Panc1 (cell line): ENCODE measurements at regions not wholly inside any gene's neighbourhood (a gene's known extent, or its start where the extent isn't known, plus 50 kb on each side); places are given as distances from the start of the nearest gene placed in this dataset.

Source experiments
- ATAC-seq: fragments of 200-7000 bp; cut with Tn5 transposase; 2 replicates; pipeline ENCODE4 v1.9.1; 2020; ENCODE audit warnings: mild to moderate bottlenecking, moderate library complexity
- BruUV-seq: library from RNA; stranded (reverse); fragments of 400-500 nt; replicated peaks from 2 replicates; lab custom pipeline; 2021; lab: Mats Ljungman, UMichigan
- CTCF ChIA-PET: fragments of 300-600 bp; sonication (Branson Sonifier 250); formaldehyde crosslinking; loops from one replicate; lab custom pipeline; 2022; ENCODE audit warnings: antibody characterized with exemption; lab: Charles Lee
- POLR2A ChIA-PET: fragments of 300-600 bp; sonication (Branson Sonifier 250); formaldehyde crosslinking; loops from one replicate; lab custom pipeline; 2022; ENCODE audit warnings: antibody characterized with exemption; lab: Charles Lee
- DNase-seq: peaks from one replicate; pipeline ENCODE4 v3.0.0-alpha.2; 2010; ENCODE audit warnings: low read depth, low spot score
- H3K27ac ChIP-seq: 2 replicates; pipeline ENCODE4 v1.5.1; 2011; ENCODE audit warnings: mild to moderate bottlenecking, low read length, inconsistent platforms
- H3K27me3 ChIP-seq: fragments of 200-500 bp; sonication (Bioruptor generic); 2 replicates; pipeline ENCODE4 v1.6.0; 2014; ENCODE audit warnings: low read length, inconsistent platforms; ENCODE audit not compliant: control insufficient read depth, insufficient read depth
- H3K36me3 ChIP-seq: fragments of 200-500 bp; sonication (Bioruptor generic); 2 replicates; pipeline ENCODE4 v1.5.1; 2014; ENCODE audit warnings: inconsistent platforms, mild to moderate bottlenecking, low read length, moderate library complexity; ENCODE audit not compliant: control insufficient read depth, insufficient read depth
- H3K4me1 ChIP-seq: 2 replicates; pipeline ENCODE4 v1.5.1; 2011; ENCODE audit warnings: inconsistent platforms, mild to moderate bottlenecking, low read length, moderate library complexity; ENCODE audit not compliant: control insufficient read depth, insufficient read depth
- H3K4me3 ChIP-seq, 2 experiments: 2 replicates each; pipeline ENCODE4 v1.5.1; 2011 to 2012; ENCODE audit warnings: low read depth in 2 of 2, low read length in 2 of 2, mild to moderate bottlenecking in 2 of 2, inconsistent platforms in 1 of 2, moderate library complexity in 1 of 2
- H3K9me3 ChIP-seq: fragments of 200-500 bp; sonication (Bioruptor generic); 2 replicates; pipeline ENCODE4 v1.5.1; 2014; ENCODE audit warnings: low read depth, mild to moderate bottlenecking, inconsistent platforms, low read length, moderate library complexity; ENCODE audit not compliant: control insufficient read depth, insufficient read depth
- POLR2AphosphoS5 ChIP-seq: IDR thresholded peaks from 2 replicates; pipeline ENCODE4 v1.6.1; 2012; ENCODE audit warnings: mild to moderate bottlenecking, low read depth, low read length, moderate library complexity
- SIN3A ChIP-seq: IDR thresholded peaks from 2 replicates; pipeline ENCODE4 v1.6.1; 2012; ENCODE audit warnings: low read depth, mild to moderate bottlenecking, low read length, moderate library complexity, borderline replicate concordance; ENCODE audit not compliant: insufficient read depth
- TCF7L2 ChIP-seq: IDR thresholded peaks from 2 replicates; pipeline ENCODE4 v1.6.1; 2011; ENCODE audit warnings: mild to moderate bottlenecking, low read depth, low read length, inconsistent platforms
- in situ Hi-C: cut with HindIII; loops from 2 replicates; pipeline ENCODE4 v1.10.0; 2016; ENCODE audit warnings: low sequenced_read_pairs, low pct_unique_long_range_greater_than_20kb
- intact Hi-C: fragments of 100-400 bp; cut with micrococcal nuclease; formaldehyde crosslinking; loops from one replicate; pipeline ENCODE4 v1.10.0; 2022; ENCODE audit not compliant: unreplicated experiment
- TF ChIP-seq, protein P1 (sequence below): fragments of 450-650 bp; IDR thresholded peaks from 2 replicates; pipeline ENCODE4 v1.5.1; 2017; ENCODE audit warnings: mild to moderate bottlenecking
- TF ChIP-seq, protein P2 (sequence below), 2 experiments: IDR thresholded peaks; 2 replicates each; pipeline ENCODE4 v1.6.1; 2011 to 2012; ENCODE audit warnings: low read depth in 2 of 2, control low read depth in 1 of 2, low read length in 1 of 2, mild to moderate bottlenecking in 1 of 2, moderate library complexity in 1 of 2; ENCODE audit not compliant: insufficient read depth in 1 of 2

DNA sequence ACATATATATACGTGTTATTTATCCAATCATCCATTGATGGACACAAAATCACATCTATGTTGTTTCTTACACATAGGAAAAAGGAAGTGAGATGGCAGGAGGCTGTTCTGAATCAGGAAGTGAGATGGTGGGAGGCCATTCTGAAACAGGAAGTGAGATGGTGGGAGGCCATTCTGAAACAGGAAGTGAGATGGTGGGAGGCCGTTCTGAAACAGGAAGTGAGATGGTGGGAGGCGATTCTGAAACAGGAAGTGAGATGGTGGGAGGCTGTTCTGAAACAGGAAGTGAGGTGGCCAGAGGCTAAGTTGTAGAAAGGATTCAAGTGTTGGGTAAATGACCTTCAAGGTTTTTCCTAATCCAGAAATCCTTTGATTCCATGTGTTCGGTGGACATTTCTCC is 921.5 kb downstream of the TYW1 start:
- Histone ChIP-seq H3K4me3 (no peak overlapping the region), H3K27me3 (no peaks in the 10 kb centered on the region), H3K27ac (no peak overlapping the region), H3K9me3 (no peaks in the 10 kb centered on the region), H3K4me1 (no peaks in the 10 kb centered on the region), H3K36me3 (no peaks in the 10 kb centered on the region)
- no TSS peak for BruUV-seq
- in situ Hi-C loops (no loop called here), intact Hi-C loops (no loop called here)
- ChIA-PET POLR2A (no interaction called here), CTCF (no interaction called here)
- TF ChIP-seq POLR2AphosphoS5 = no peak
- TF ChIP-seq, protein P1, sequence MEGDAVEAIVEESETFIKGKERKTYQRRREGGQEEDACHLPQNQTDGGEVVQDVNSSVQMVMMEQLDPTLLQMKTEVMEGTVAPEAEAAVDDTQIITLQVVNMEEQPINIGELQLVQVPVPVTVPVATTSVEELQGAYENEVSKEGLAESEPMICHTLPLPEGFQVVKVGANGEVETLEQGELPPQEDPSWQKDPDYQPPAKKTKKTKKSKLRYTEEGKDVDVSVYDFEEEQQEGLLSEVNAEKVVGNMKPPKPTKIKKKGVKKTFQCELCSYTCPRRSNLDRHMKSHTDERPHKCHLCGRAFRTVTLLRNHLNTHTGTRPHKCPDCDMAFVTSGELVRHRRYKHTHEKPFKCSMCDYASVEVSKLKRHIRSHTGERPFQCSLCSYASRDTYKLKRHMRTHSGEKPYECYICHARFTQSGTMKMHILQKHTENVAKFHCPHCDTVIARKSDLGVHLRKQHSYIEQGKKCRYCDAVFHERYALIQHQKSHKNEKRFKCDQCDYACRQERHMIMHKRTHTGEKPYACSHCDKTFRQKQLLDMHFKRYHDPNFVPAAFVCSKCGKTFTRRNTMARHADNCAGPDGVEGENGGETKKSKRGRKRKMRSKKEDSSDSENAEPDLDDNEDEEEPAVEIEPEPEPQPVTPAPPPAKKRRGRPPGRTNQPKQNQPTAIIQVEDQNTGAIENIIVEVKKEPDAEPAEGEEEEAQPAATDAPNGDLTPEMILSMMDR = no peak
- no peak for TF ChIP-seq SIN3A
- TF ChIP-seq TCF7L2 = no peak
- DNase-seq = no peak
- no peak for ATAC-seq

DNA sequence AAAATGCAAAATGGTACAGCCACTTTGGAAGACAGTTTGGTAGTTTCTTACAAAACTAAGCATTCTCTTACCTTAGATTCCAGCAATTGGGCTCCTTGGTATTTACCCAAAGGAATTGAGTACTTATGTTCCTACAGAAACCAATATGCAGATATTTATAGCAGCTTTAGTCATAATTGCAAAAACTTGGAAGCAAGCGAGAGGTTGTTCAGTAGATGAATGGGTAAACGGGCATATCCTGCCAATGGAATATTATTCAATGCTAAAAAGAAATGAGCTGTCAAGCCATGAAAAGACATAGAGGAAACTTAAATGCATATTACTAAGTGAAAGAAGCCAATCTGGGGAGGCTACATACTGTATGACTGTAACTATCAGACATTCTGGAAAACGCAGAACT is 926.7 kb downstream of the TYW1 start:
- CTCF ChIA-PET = no interaction called here
- H3K36me3 ChIP-seq = no peaks in the 10 kb centered on the region
- POLR2A ChIA-PET = no interaction called here
- no peak overlapping the region for H3K27ac ChIP-seq
- BruUV-seq = no TSS peak
- H3K4me1 ChIP-seq = no peaks in the 10 kb centered on the region
- H3K27me3 ChIP-seq = no peaks in the 10 kb centered on the region
- H3K4me3 ChIP-seq = no peak overlapping the region
- in situ Hi-C loops (no loop called here), intact Hi-C loops (no loop called here)
- DNase-seq = no peak
- H3K9me3 ChIP-seq = no peaks in the 10 kb centered on the region
- TF ChIP-seq, protein P1 = no peak
- TF ChIP-seq TCF7L2 = no peak
- TF ChIP-seq SIN3A = no peak
- TF ChIP-seq, protein P2, sequence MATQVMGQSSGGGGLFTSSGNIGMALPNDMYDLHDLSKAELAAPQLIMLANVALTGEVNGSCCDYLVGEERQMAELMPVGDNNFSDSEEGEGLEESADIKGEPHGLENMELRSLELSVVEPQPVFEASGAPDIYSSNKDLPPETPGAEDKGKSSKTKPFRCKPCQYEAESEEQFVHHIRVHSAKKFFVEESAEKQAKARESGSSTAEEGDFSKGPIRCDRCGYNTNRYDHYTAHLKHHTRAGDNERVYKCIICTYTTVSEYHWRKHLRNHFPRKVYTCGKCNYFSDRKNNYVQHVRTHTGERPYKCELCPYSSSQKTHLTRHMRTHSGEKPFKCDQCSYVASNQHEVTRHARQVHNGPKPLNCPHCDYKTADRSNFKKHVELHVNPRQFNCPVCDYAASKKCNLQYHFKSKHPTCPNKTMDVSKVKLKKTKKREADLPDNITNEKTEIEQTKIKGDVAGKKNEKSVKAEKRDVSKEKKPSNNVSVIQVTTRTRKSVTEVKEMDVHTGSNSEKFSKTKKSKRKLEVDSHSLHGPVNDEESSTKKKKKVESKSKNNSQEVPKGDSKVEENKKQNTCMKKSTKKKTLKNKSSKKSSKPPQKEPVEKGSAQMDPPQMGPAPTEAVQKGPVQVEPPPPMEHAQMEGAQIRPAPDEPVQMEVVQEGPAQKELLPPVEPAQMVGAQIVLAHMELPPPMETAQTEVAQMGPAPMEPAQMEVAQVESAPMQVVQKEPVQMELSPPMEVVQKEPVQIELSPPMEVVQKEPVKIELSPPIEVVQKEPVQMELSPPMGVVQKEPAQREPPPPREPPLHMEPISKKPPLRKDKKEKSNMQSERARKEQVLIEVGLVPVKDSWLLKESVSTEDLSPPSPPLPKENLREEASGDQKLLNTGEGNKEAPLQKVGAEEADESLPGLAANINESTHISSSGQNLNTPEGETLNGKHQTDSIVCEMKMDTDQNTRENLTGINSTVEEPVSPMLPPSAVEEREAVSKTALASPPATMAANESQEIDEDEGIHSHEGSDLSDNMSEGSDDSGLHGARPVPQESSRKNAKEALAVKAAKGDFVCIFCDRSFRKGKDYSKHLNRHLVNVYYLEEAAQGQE (IDR thresholded peaks at IDR 0.05; ENCODE audit: insufficient read depth in 1 of 2, low read depth in 2 of 2, low read length in 1 of 2) = no peak
- no peak for TF ChIP-seq POLR2AphosphoS5
- ATAC-seq = no peak
